ENCODE measurements at regions not wholly inside any gene's neighbourhood (a gene's known extent, or its start where the extent isn't known, plus 50 kb on each side); places are given as distances from the start of the nearest gene placed in this dataset.
A peak's percentile ranks its signal among the peaks of the same experiment; 100 is the strongest.

DNA sequence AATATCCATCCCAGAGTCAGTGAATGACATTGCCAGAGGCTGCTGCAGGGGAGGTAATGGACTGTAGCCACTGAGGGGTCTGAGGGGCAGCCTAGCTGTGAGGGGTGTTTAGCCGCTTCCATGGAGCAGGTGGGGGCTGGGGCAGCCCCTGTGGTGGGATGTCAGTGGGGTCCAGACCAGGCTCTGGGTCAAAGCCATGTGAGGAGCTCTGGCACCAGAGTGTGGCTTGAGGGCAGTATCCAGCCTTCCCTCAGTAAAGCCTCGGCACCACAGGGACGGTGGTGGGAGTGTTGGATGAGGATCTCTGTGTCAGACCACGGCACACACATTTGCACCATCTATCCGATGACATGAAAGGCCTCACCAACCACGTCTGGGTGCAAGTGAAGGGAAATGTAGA is 85.0 kb downstream of the INHBB start:
- no peak for ATAC-seq (replicated peaks in 6 of 8)
- in situ Hi-C loops (cut with MboI; ENCODE audit: low pct_unique_long_range_greater_than_20kb in 2 of 9, low sequenced_read_pairs in 9 of 9, unreplicated experiment in 9 of 9), result no loop called here
- Histone ChIP-seq H3K4me1 (replicated peaks in 1 of 2) (peaks cover 18 to 24% of the 10 kb centered on the region in 2 donors), H3K27ac (no peak overlapping the region), H3K4me3 (no peak overlapping the region)
- 20 to 100% (median 60%) methylated on average over 1 to 4 of the region's 6 CpGs; no CpG with 5 or more reads in 5 of the 10 experiments for WGBS, 10 experiments

DNA sequence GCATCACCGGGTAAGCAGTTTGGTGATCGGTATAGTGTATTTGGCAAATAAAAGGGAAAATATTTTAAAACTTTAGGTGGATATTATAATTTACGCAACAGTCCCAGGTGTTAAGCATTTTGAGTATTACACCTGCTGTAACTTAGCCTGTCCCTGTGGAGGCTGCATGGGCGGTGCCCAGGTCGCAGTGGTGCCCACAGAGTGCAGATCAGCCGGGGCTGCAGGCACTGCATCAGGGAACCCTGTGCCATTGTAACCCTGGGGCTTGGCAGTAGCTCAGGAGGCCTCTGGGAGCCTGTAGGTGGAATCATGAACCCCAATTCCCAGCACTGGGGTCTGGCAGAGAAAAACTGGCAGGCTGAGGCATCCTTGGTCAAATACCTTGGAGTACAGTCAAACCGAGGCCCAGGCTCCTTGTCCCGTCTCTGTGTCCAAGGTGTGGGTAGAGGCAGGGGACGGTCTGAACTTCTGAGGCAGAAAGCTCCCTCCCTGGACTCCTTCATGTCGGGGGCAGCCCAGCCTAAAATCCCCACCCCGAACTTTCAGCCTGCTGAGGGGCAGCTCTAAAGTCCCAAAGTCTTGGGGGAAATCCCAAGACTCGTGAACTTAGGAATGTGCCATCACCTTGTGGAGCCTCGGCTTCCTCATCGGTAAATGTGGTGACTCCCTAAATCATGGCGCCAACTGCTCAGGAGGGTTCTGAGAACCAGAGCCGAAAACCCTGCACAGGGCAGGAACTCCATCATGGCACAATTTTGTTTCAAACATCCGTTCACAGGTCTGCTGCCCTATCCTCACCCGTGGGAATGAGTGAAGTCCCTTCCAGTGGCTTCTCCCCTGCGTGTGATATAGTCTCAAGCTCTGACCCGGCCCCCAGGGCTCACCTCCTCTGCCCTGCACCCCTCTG is 85.7 kb downstream of the INHBB start:
- H3K4me1 ChIP-seq (replicated peaks in 1 of 2), result peaks cover 18 to 24% of the 10 kb centered on the region in 2 donors
- ATAC-seq (replicated peaks in 6 of 8), result no peak
- H3K4me3 ChIP-seq, result no peak overlapping the region
- 65 to 100% (median 100%) methylated on average over 1 to 7 of the region's 20 CpGs; no CpG with 5 or more reads in 3 of the 10 experiments for WGBS, 10 experiments
- in situ Hi-C loops (cut with MboI; ENCODE audit: low pct_unique_long_range_greater_than_20kb in 2 of 9, low sequenced_read_pairs in 9 of 9, unreplicated experiment in 9 of 9), result no loop called here
- H3K27ac ChIP-seq, result no peak overlapping the region

GRCh38 chr2:120432293-120432975 is 86.5 kb downstream of the INHBB start:
- ATAC-seq (replicated peaks in 6 of 8), result no peak
- no peak overlapping the region for H3K4me3 ChIP-seq
- WGBS, 10 experiments, result 73 to 96% (median 83%) methylated on average over 2 to 4 of the region's 24 CpGs; no CpG with 5 or more reads in 6 of the 10 experiments
- H3K27ac ChIP-seq, result no peak overlapping the region
- H3K4me1 ChIP-seq (replicated peaks in 1 of 2), result peaks cover 18 to 24% of the 10 kb centered on the region in 2 donors
- in situ Hi-C loops (cut with MboI; ENCODE audit: low pct_unique_long_range_greater_than_20kb in 2 of 9, low sequenced_read_pairs in 9 of 9, unreplicated experiment in 9 of 9), result no loop called here

DNA sequence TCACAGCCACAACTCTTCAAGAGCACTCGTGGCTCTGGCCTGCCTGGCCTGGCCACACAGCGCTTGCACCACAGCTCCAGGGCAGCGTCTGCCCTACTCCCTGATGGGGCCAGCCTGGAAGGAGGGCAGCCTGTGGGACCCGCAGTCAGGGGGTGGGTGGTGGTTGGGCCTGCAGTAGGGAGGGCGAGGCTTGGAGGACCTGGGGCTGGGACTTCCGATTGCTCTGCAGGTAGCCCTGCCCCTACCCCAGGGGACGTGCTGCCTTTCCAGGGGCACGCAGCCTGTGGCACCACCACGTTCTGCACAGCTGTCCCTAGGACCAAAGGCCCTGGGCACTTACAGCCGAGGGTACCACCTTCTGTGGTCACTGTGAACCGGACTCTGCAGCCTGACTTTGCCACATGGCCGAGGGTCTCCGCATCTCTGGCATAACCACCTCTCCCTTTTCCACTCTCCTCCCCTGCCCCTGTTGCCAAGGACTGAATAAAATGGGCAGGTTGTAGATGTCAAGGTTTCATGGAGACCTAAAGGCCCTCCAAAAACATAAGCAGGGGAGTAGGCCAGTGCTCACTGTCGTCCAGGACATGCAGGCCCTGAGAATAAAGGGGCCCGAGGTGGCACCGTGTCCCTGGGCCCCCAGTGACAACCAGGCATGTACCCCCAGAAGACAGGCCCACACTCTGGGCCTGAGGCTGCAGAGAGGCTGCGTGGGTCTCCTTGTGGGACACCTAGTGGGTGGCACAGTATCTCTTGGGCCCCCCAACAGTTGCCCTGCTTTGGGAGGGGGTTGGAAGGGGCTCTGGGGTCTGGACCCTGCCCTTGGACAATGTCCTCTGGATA is 87.3 kb downstream of the INHBB start:
- in situ Hi-C loops (cut with MboI; ENCODE audit: low pct_unique_long_range_greater_than_20kb in 2 of 9, low sequenced_read_pairs in 9 of 9, unreplicated experiment in 9 of 9), result no loop called here

GRCh38 chr2:120433816-120434290 is 87.9 kb downstream of the INHBB start:
- Histone ChIP-seq H3K27ac (no peak overlapping the region), H3K4me1 (replicated peaks in 1 of 2) (peaks cover 18 to 24% of the 10 kb centered on the region in 2 donors), H3K4me3 (no peak overlapping the region)
- in situ Hi-C loops (cut with MboI; ENCODE audit: low pct_unique_long_range_greater_than_20kb in 2 of 9, low sequenced_read_pairs in 9 of 9, unreplicated experiment in 9 of 9), result no loop called here
- WGBS, 10 experiments, result 40 to 100% (median 80%) methylated on average over 1 to 2 of the region's 7 CpGs; no CpG with 5 or more reads in 6 of the 10 experiments
- no peak for ATAC-seq (replicated peaks in 6 of 8)

More for the DNA sequence above, 87.3 kb downstream of the INHBB start:
- H3K4me3 ChIP-seq, result no peak overlapping the region
- no peak for ATAC-seq (replicated peaks in 6 of 8)
- 40 to 100% (median 60%) methylated on average over 1 to 6 of the region's 17 CpGs; no CpG with 5 or more reads in 4 of the 10 experiments for WGBS, 10 experiments
- H3K4me1 ChIP-seq (replicated peaks in 1 of 2), result peaks cover 18 to 24% of the 10 kb centered on the region in 2 donors
- H3K27ac ChIP-seq, result no peak overlapping the region

- in situ Hi-C loops (cut with MboI; ENCODE audit: low pct_unique_long_range_greater_than_20kb in 2 of 9, low sequenced_read_pairs in 9 of 9, unreplicated experiment in 9 of 9), result no loop called here
- 0 to 40% (median 25%) methylated on average over 1 to 9 of the region's 22 CpGs; no CpG with 5 or more reads in 2 of the 10 experiments for WGBS, 10 experiments
- Histone ChIP-seq H3K4me1 (replicated peaks in 1 of 2) (peaks cover 15 to 21% of the 10 kb centered on the region in 2 donors), H3K27ac (no peak overlapping the region), H3K4me3 (no peak overlapping the region)
- ATAC-seq (replicated peaks in 6 of 8), result peak; percentile 21 to 60 (median 31)
These were observed 88.8 kb downstream of the INHBB start for GRCh38 chr2:120434492-120435308.

GRCh38 chr2:120435671-120436459 is 89.9 kb downstream of the INHBB start:
- H3K27ac ChIP-seq, result no peak overlapping the region
- no peak overlapping the region for H3K4me3 ChIP-seq
- no peak for ATAC-seq (replicated peaks in 6 of 8)
- WGBS, 10 experiments, result 20 to 100% (median 58%) methylated on average over 1 to 6 of the region's 11 CpGs; no CpG with 5 or more reads in 3 of the 10 experiments
- in situ Hi-C loops (cut with MboI; ENCODE audit: low pct_unique_long_range_greater_than_20kb in 2 of 9, low sequenced_read_pairs in 9 of 9, unreplicated experiment in 9 of 9), result no loop called here
- peaks cover 12 to 15% of the 10 kb centered on the region in 2 donors for H3K4me1 ChIP-seq (replicated peaks in 1 of 2)

DNA sequence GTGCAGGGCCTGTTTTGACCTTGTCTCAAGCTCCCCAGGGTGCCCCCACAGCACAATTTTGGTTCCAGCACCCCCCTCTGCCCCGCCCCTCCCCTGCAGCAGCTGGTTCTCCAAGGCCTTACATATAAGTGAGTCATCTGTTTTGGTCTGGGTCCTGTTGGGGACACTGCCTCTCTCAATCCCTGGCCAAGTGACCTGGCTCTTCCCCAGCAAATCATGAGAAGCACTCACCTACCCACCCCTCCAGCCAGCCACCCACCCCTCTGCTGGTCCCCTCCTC is 90.5 kb downstream of the INHBB start:
- peaks cover 18 to 20% of the 10 kb centered on the region in 2 donors for H3K4me1 ChIP-seq (replicated peaks in 1 of 2)
- no peak for ATAC-seq (replicated peaks in 6 of 8)
- in situ Hi-C loops (cut with MboI; ENCODE audit: low pct_unique_long_range_greater_than_20kb in 2 of 9, low sequenced_read_pairs in 9 of 9, unreplicated experiment in 9 of 9), result no loop called here
- H3K27ac ChIP-seq, result no peak overlapping the region
- H3K4me3 ChIP-seq, result no peak overlapping the region
- no CpG with 5 or more reads among the region's 1 CpG for WGBS, 10 experiments

DNA sequence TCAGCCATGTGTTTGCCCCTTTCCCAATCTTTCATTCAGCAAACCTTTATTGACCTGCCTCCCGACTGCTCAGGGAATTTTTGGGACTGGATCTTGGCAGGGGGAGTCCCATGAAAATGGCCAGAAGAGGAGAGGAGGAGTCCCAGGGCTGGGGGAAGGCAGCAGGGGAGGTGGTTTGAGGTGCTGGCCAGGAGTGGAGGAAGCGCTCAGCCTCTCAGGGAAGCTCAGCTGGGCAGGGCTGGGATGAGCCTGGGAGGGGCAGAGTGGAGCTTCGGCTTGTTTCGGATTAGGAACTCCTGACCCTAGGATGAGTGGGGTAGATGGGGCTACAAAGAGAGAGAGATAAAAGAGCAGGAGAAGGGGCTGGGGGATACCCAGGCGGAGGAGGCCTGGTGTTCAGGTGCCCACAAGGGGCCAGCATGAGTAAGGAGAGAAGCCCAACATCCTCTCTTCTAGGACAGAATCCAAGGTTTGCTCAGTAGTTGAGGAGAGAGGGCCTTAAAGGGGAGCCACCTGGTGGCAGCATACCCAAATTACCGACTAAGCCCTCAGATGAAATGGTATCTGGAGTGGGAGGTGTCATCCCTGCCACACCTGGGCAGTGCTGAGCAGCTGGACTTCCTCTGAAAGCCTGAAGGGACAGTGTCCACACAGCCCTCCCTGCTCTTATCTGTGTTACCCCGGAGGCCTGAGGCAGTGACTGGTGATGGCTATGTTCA is 91.1 kb downstream of the INHBB start:
- Histone ChIP-seq H3K4me1 (replicated peaks in 1 of 2) (peaks cover 24 to 25% of the 10 kb centered on the region in 2 donors), H3K4me3 (no peak overlapping the region), H3K27ac (no peak overlapping the region)
- 42 to 100% (median 69%) methylated on average over 1 to 4 of the region's 7 CpGs; no CpG with 5 or more reads in 5 of the 10 experiments for WGBS, 10 experiments
- in situ Hi-C loops (cut with MboI; ENCODE audit: low pct_unique_long_range_greater_than_20kb in 2 of 9, low sequenced_read_pairs in 9 of 9, unreplicated experiment in 9 of 9), result no loop called here
- peak in 3 of 8 experiments; percentile 80 to 83 (median 81) for ATAC-seq (replicated peaks in 6 of 8)

DNA sequence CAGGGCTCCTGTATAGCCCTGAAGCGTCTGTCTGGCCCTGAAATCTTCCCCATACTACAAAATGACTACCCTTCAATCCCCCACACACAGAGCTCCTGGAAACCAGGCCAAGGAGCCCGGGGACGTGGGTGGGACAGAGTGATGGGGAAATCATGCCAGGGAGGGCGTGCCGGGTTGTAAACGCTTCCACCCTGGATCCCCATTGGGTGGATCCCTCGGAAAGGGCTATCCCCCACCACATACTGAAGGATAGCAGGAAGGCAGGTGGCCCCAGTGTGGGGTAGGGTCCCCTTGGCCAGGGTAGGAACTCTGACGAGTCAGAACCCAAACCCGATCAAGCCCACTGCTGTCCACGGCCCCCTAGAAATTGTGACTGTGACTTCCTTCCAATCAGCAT is 91.7 kb downstream of the INHBB start:
- ATAC-seq (replicated peaks in 6 of 8), result peak in 2 of 8 experiments; percentile 15 to 51
- 48 to 100% (median 83%) methylated on average over 1 to 5 of the region's 10 CpGs; no CpG with 5 or more reads in 5 of the 10 experiments for WGBS, 10 experiments
- H3K4me3 ChIP-seq, result no peak overlapping the region
- peaks cover 30 to 31% of the 10 kb centered on the region in 2 donors for H3K4me1 ChIP-seq (replicated peaks in 1 of 2)
- H3K27ac ChIP-seq, result no peak overlapping the region
- in situ Hi-C loops (cut with MboI; ENCODE audit: low pct_unique_long_range_greater_than_20kb in 2 of 9, low sequenced_read_pairs in 9 of 9, unreplicated experiment in 9 of 9), result no loop called here

Data from motor neuron (in vitro differentiated cells).